ENCODE measurements at regions not wholly inside any gene's neighbourhood (a gene's known extent, or its start where the extent isn't known, plus 50 kb on each side); places are given as distances from the start of the nearest gene placed in this dataset.
A peak's percentile ranks its signal among the peaks of the same experiment; 100 is the strongest.

DNA sequence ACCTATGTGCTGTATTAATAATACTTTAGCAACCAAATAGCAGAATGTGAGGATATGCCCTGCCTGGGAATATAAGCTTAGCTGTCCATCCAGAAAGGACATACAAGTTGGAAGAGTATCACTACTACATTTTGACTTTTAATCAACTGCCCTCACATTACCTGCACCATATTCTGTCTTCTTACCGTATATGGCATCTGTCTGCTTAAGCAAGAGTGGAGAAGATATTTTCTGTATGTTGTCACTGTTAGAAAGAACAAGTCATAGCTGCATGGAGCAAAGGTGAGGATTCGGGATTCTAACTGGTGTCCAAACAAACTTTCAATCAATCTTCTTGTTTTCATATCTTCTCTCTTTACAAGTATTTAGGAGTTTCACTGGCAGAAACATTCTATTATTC is 929.5 kb upstream of the ROBO1 start:
- no peak for DNase-seq (ENCODE audit: low spot score)
- in situ Hi-C loops (cut with MboI; ENCODE audit: low pct_unique_long_range_greater_than_20kb, low sequenced_read_pairs, unreplicated experiment): no loop called here
- TF ChIP-seq, protein P1, sequence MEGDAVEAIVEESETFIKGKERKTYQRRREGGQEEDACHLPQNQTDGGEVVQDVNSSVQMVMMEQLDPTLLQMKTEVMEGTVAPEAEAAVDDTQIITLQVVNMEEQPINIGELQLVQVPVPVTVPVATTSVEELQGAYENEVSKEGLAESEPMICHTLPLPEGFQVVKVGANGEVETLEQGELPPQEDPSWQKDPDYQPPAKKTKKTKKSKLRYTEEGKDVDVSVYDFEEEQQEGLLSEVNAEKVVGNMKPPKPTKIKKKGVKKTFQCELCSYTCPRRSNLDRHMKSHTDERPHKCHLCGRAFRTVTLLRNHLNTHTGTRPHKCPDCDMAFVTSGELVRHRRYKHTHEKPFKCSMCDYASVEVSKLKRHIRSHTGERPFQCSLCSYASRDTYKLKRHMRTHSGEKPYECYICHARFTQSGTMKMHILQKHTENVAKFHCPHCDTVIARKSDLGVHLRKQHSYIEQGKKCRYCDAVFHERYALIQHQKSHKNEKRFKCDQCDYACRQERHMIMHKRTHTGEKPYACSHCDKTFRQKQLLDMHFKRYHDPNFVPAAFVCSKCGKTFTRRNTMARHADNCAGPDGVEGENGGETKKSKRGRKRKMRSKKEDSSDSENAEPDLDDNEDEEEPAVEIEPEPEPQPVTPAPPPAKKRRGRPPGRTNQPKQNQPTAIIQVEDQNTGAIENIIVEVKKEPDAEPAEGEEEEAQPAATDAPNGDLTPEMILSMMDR (IDR thresholded peaks at IDR 0.05; ENCODE audit: extremely low read depth, insufficient read depth, missing control alignments): no peak

DNA sequence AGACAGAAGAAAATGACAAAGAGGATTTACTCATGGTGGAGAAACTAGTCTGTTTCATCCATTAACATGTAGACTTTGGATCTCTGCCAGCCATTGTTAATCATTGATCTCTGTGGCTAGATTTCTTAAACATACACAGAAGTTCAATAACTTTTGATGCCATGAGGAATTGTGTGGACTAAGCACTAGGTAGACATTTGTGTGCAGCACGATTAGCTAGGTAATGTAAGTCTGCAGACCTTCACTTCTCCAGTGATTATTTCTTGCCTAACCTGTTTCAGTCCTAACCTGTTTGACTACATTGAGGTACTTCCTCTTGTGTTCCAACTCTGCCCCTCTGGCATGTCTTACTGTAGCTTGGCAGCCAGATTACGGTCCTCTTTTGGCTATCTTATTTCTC is 928.5 kb upstream of the ROBO1 start:
- TF ChIP-seq, protein P1 (IDR thresholded peaks at IDR 0.05; ENCODE audit: extremely low read depth, insufficient read depth, missing control alignments): no peak
- DNase-seq (ENCODE audit: low spot score): no peak
- in situ Hi-C loops (cut with MboI; ENCODE audit: low pct_unique_long_range_greater_than_20kb, low sequenced_read_pairs, unreplicated experiment): no loop called here

- in situ Hi-C loops (cut with MboI; ENCODE audit: low pct_unique_long_range_greater_than_20kb, low sequenced_read_pairs, unreplicated experiment): no loop called here
- TF ChIP-seq, protein P1 (IDR thresholded peaks at IDR 0.05; ENCODE audit: extremely low read depth, insufficient read depth, missing control alignments): peak; percentile 2
- no peak for DNase-seq (ENCODE audit: low spot score)
These were observed 921.0 kb upstream of the ROBO1 start for GRCh38 chr3:80688814-80689213.

- in situ Hi-C loops (cut with MboI; ENCODE audit: low pct_unique_long_range_greater_than_20kb, low sequenced_read_pairs, unreplicated experiment): no loop called here
- no peak for DNase-seq (ENCODE audit: low spot score)
- TF ChIP-seq, protein P1 (IDR thresholded peaks at IDR 0.05; ENCODE audit: extremely low read depth, insufficient read depth, missing control alignments): no peak
These were observed 915.2 kb upstream of the ROBO1 start for GRCh38 chr3:80682951-80683350.

DNA sequence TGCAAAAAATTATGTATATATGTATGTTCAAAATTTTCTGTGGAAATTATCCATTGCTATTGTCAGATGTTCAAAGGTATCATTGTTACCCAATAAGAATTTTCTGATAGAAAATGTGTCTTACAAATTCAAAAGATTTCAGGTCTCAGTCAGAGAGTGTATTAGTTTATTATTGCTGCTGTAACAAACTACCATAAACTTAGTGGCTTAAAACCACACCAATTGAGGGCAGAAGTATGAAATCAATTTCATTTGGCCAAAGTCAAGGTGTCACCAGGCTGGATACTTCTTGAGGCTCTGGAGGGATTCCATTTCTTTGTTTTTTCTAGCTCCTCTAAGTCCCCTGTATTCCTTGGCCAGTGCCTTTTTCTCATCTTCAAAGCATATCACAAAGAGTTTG is 914.4 kb upstream of the ROBO1 start:
- in situ Hi-C loops (cut with MboI; ENCODE audit: low pct_unique_long_range_greater_than_20kb, low sequenced_read_pairs, unreplicated experiment): no loop called here
- TF ChIP-seq, protein P1 (IDR thresholded peaks at IDR 0.05; ENCODE audit: extremely low read depth, insufficient read depth, missing control alignments): no peak
- DNase-seq (ENCODE audit: low spot score): no peak

GRCh38 chr3:80677796-80678195 is 910.0 kb upstream of the ROBO1 start:
- TF ChIP-seq, protein P1 (IDR thresholded peaks at IDR 0.05; ENCODE audit: extremely low read depth, insufficient read depth, missing control alignments): no peak
- DNase-seq (ENCODE audit: low spot score): no peak
- in situ Hi-C loops (cut with MboI; ENCODE audit: low pct_unique_long_range_greater_than_20kb, low sequenced_read_pairs, unreplicated experiment): no loop called here

DNA sequence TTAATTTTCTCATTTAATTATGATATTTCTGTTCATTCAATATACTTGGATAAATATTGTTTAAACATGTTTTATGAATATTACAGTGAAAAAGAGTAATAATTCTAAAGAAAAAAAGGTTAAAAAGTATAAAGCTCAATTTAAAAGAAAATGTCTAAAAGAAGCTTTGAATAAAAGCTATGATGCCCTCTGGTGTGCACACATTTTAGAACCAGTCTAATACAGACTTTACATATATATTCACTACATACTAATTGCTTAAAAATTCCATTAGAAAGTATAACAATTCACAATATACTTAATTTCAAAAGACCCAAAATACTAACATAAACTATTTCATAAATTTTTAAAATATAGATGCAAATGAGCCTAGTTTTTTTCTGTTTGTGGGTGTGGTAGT is 909.1 kb upstream of the ROBO1 start:
- DNase-seq (ENCODE audit: low spot score): no peak
- in situ Hi-C loops (cut with MboI; ENCODE audit: low pct_unique_long_range_greater_than_20kb, low sequenced_read_pairs, unreplicated experiment): no loop called here
- TF ChIP-seq, protein P1 (IDR thresholded peaks at IDR 0.05; ENCODE audit: extremely low read depth, insufficient read depth, missing control alignments): no peak
